B cell (primary cell): ENCODE measurements at regions not wholly inside any gene's neighbourhood (a gene's known extent, or its start where the extent isn't known, plus 50 kb on each side); places are given as distances from the start of the nearest gene placed in this dataset.

Experiments
- CTCF ChIP-seq: fragments of 200-600 bp; IDR thresholded peaks from one replicate; pipeline ENCODE4 v1.8.0; 2022; ENCODE audit warnings: antibody characterized with exemption, mild to moderate bottlenecking
- EZH2 ChIP-seq: IDR thresholded peaks from 2 replicates; pipeline ENCODE4 v1.6.1; 2012; ENCODE audit warnings: borderline replicate concordance, low read depth, mild to moderate bottlenecking, moderate library complexity, low read length; ENCODE audit not compliant: insufficient read depth, poor library complexity, severe bottlenecking

- TF ChIP-seq CTCF, result no peak
- no peak for TF ChIP-seq EZH2
Measured at GRCh38 chr9:660227-660626, 181.3 kb upstream of the DMRT1 start.
